ENCODE measurements at regions not wholly inside any gene's neighbourhood (a gene's known extent, or its start where the extent isn't known, plus 50 kb on each side); places are given as distances from the start of the nearest gene placed in this dataset.
"Not testable (repeated sequence)": the region's sequence is repeated elsewhere in the genome, so short reads cannot be mapped to it uniquely, and the experiment has no call there.

DNA sequence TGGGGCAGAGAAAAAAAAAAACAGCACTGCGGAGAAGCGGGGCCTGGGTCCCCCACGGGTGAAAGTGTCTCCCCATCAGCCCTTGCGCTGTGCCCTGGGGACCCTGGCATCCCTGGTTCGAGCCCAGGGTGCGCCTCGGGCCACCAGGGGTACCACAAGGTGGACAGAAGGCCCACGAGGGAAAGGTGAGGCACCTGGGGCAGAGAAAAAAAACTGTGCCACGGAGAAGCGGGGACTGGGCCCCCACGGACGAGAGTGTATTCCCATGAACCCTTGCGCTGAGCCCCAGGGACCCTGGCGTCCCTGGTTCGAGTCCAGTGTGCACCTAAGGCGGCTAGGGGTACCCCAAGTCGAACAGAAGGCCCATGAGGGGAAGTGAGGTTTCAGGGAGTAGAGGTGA lies 395.8 kb upstream of the TPTE start:
- TF ChIP-seq, protein P1, sequence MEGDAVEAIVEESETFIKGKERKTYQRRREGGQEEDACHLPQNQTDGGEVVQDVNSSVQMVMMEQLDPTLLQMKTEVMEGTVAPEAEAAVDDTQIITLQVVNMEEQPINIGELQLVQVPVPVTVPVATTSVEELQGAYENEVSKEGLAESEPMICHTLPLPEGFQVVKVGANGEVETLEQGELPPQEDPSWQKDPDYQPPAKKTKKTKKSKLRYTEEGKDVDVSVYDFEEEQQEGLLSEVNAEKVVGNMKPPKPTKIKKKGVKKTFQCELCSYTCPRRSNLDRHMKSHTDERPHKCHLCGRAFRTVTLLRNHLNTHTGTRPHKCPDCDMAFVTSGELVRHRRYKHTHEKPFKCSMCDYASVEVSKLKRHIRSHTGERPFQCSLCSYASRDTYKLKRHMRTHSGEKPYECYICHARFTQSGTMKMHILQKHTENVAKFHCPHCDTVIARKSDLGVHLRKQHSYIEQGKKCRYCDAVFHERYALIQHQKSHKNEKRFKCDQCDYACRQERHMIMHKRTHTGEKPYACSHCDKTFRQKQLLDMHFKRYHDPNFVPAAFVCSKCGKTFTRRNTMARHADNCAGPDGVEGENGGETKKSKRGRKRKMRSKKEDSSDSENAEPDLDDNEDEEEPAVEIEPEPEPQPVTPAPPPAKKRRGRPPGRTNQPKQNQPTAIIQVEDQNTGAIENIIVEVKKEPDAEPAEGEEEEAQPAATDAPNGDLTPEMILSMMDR (IDR thresholded peaks at IDR 0.05), result not testable (repeated sequence)
- TF ChIP-seq POLR2A (IDR thresholded peaks at IDR 0.05), result not testable (repeated sequence)

Data from suprapubic skin (tissue), 3 donors.